Psoas muscle (tissue), 7 donors: ENCODE measurements at regions not wholly inside any gene's neighbourhood (a gene's known extent, or its start where the extent isn't known, plus 50 kb on each side); places are given as distances from the start of the nearest gene placed in this dataset.

Source experiments
- ATAC-seq, 4 donors: fragments of 200-7000 bp; cut with Tn5 transposase; one replicate each; pipeline ENCODE4 v1.9.1; 2020; ENCODE audit warnings: moderate library complexity in 3 of 4, mild to moderate bottlenecking in 2 of 4
- DNase-seq, 2 donors: peaks; one replicate each; pipeline ENCODE4 v3.0.0-alpha.2; 2020
- H3K27ac ChIP-seq: fragments of 200-600 bp; one replicate; pipeline ENCODE4 v1.8.0; 2022
- H3K27me3 ChIP-seq, 3 donors: fragments of 200-600 bp in 1 of 3; one replicate each; pipeline versions ENCODE4 v1.6.1 to v1.8.0; 2013 to 2022; ENCODE audit warnings: low read length in 2 of 3, mild to moderate bottlenecking in 2 of 3, moderate library complexity in 1 of 3; ENCODE audit not compliant: insufficient read depth in 3 of 3
- H3K36me3 ChIP-seq, 2 donors: fragments of 200-600 bp in 1 of 2; one replicate each; pipeline versions ENCODE4 v1.6.1 to v1.8.0; 2013 to 2022; ENCODE audit warnings: low read depth in 1 of 2, mild to moderate bottlenecking in 1 of 2, moderate library complexity in 1 of 2; ENCODE audit not compliant: insufficient read depth in 1 of 2
- H3K4me1 ChIP-seq: fragments of 200-600 bp; one replicate; pipeline ENCODE4 v1.8.0; 2022
- H3K4me3 ChIP-seq: fragments of 200-600 bp; one replicate; pipeline ENCODE4 v1.8.0; 2022; ENCODE audit warnings: mild to moderate bottlenecking
- H3K9me3 ChIP-seq: fragments of 200-600 bp; one replicate; pipeline ENCODE4 v1.8.0; 2022
- CTCF ChIP-seq: fragments of 200-600 bp; IDR thresholded peaks from one replicate; pipeline ENCODE4 v1.8.0; 2022; ENCODE audit warnings: antibody characterized with exemption
- WGBS, 3 donors: extraction: QIAGEN DNeasy Blood & Tissue Kit; methylation state at CpG; one replicate each; pipeline versions ENCODE4 v1.1.6 to v1.1.7; 2013; 5-methylcytosine and 5-hydroxymethylcytosine counted together
- intact Hi-C, 2 donors: fragments of 100-400 bp; cut with DNase I; formaldehyde crosslinking; loops; one replicate each; pipeline versions ENCODE4 v1.11.0 to v1.14.2; 2022
- donor health status: healthy with polysubstance abuse.
- donor health status: DM: no; HTN: no; CAD: no; lungs with moderate emphysema.
- donor health status: Bipolar disorder and iron deficiency.
- donor health status: healthy.
- donor health status: DM: yes; HTN: yes; CAD: no.
- donor health status: DM: no; HTN: no; CAD: no.
- donor health status: DM: yes; HTN: yes; CAD: no.

GRCh38 chr12:84355561-84355960, 557.0 kb downstream of the SLC6A15 start:
- H3K9me3 ChIP-seq, result no peaks in the 10 kb centered on the region
- WGBS, 3 donors, result 78 to 88% (median 82%) methylated on average over 6 of the region's 6 CpGs
- ATAC-seq, result no peak
- H3K4me1 ChIP-seq, result no peaks in the 10 kb centered on the region
- no peaks in the 10 kb centered on the region for H3K27me3 ChIP-seq
- no peak overlapping the region for H3K27ac ChIP-seq
- H3K4me3 ChIP-seq, result no peak overlapping the region
- intact Hi-C loops, result no loop called here
- TF ChIP-seq CTCF, result no peak
- no peaks in the 10 kb centered on the region for H3K36me3 ChIP-seq
- no peak for DNase-seq

- Histone ChIP-seq H3K27ac (no peak overlapping the region), H3K4me3 (no peak overlapping the region), H3K36me3 (no peaks in the 10 kb centered on the region), H3K9me3 (no peaks in the 10 kb centered on the region), H3K27me3 (no peaks in the 10 kb centered on the region), H3K4me1 (no peaks in the 10 kb centered on the region)
- 65 to 78% (median 71%) methylated on average over 2 of the region's 2 CpGs for WGBS, 3 donors
- DNase-seq (no peak), ATAC-seq (no peak)
- intact Hi-C loops, result no loop called here
- no peak for TF ChIP-seq CTCF
Measured at GRCh38 chr12:84348582-84348981, 564.0 kb downstream of the SLC6A15 start.

GRCh38 chr12:84341467-84342193, 571.0 kb downstream of the SLC6A15 start:
- TF ChIP-seq CTCF, result no peak
- no peak overlapping the region for H3K4me3 ChIP-seq
- no peaks in the 10 kb centered on the region for H3K36me3 ChIP-seq
- 67 to 77% (median 75%) methylated on average over 1 of the region's 1 CpG for WGBS, 3 donors
- no peaks in the 10 kb centered on the region for H3K4me1 ChIP-seq
- H3K27me3 ChIP-seq, result no peaks in the 10 kb centered on the region
- intact Hi-C loops, result no loop called here
- DNase-seq (no peak), ATAC-seq (no peak)
- no peaks in the 10 kb centered on the region for H3K9me3 ChIP-seq
- no peak overlapping the region for H3K27ac ChIP-seq

GRCh38 chr12:84336231-84336630, 576.4 kb downstream of the SLC6A15 start:
- H3K27ac ChIP-seq, result no peak overlapping the region
- intact Hi-C loops, result no loop called here
- ATAC-seq (no peak), DNase-seq (no peak)
- H3K27me3 ChIP-seq, result no peaks in the 10 kb centered on the region
- no peak overlapping the region for H3K4me3 ChIP-seq
- no peaks in the 10 kb centered on the region for H3K9me3 ChIP-seq
- H3K36me3 ChIP-seq, result no peaks in the 10 kb centered on the region
- TF ChIP-seq CTCF, result no peak
- 33 to 63% (median 38%) methylated on average over 1 of the region's 1 CpG for WGBS, 3 donors
- H3K4me1 ChIP-seq, result no peaks in the 10 kb centered on the region

- intact Hi-C loops, result no loop called here
- ATAC-seq, result no peak
- Histone ChIP-seq H3K36me3 (no peaks in the 10 kb centered on the region), H3K27me3 (no peaks in the 10 kb centered on the region), H3K4me3 (no peak overlapping the region), H3K27ac (no peak overlapping the region), H3K9me3 (no peaks in the 10 kb centered on the region), H3K4me1 (no peaks in the 10 kb centered on the region)
- 45 to 50% (median 46%) methylated on average over 2 of the region's 2 CpGs for WGBS, 3 donors
- TF ChIP-seq CTCF, result no peak
- no peak for DNase-seq
Measured at GRCh38 chr12:84329938-84330337, 582.7 kb downstream of the SLC6A15 start.
